ENCODE measurements at regions not wholly inside any gene's neighbourhood (a gene's known extent, or its start where the extent isn't known, plus 50 kb on each side); places are given as distances from the start of the nearest gene placed in this dataset.

- DNase-seq (ENCODE audit: low read depth in 2 of 2) = no peak
These were observed 50.6 kb upstream of the IL6 start for GRCh38 chr7:22676385-22676784.

- no peak for DNase-seq (ENCODE audit: low read depth in 2 of 2)
These were observed 51.1 kb upstream of the IL6 start for GRCh38 chr7:22675917-22676343.

GRCh38 chr7:22675421-22675820, 51.6 kb upstream of the IL6 start:
- DNase-seq (ENCODE audit: low read depth in 2 of 2) = no peak

GRCh38 chr7:22672846-22673680, 53.9 kb upstream of the IL6 start:
- DNase-seq (ENCODE audit: low read depth in 2 of 2) = no peak

GRCh38 chr7:22671177-22671879, 55.7 kb upstream of the IL6 start:
- no peak for DNase-seq (ENCODE audit: low read depth in 2 of 2)

GRCh38 chr7:22670422-22670815, 56.6 kb upstream of the IL6 start:
- no peak for DNase-seq (ENCODE audit: low read depth in 2 of 2)

- DNase-seq (ENCODE audit: low read depth in 2 of 2) = no peak
These were observed 57.1 kb upstream of the IL6 start for GRCh38 chr7:22669692-22670421.

- DNase-seq (ENCODE audit: low read depth in 2 of 2) = no peak
These were observed 58.0 kb upstream of the IL6 start for GRCh38 chr7:22668971-22669401.

- DNase-seq (ENCODE audit: low read depth in 2 of 2) = no peak
These were observed 59.3 kb upstream of the IL6 start for GRCh38 chr7:22667562-22668239.

GRCh38 chr7:22667187-22667561, 59.8 kb upstream of the IL6 start:
- DNase-seq (ENCODE audit: low read depth in 2 of 2) = no peak

GRCh38 chr7:22666732-22667131, 60.3 kb upstream of the IL6 start:
- no peak for DNase-seq (ENCODE audit: low read depth in 2 of 2)

- DNase-seq (ENCODE audit: low read depth in 2 of 2) = no peak
These were observed 61.1 kb upstream of the IL6 start for GRCh38 chr7:22665923-22666322.

GRCh38 chr7:22664988-22665798, 61.8 kb upstream of the IL6 start:
- DNase-seq (ENCODE audit: low read depth in 2 of 2) = no peak

GRCh38 chr7:22663721-22664120, 63.3 kb upstream of the IL6 start:
- DNase-seq (ENCODE audit: low read depth in 2 of 2) = no peak

GRCh38 chr7:22663357-22663718, 63.7 kb upstream of the IL6 start:
- no peak for DNase-seq (ENCODE audit: low read depth in 2 of 2)

GRCh38 chr7:22662556-22663356, 64.2 kb upstream of the IL6 start:
- no peak for DNase-seq (ENCODE audit: low read depth in 2 of 2)

GRCh38 chr7:22662036-22662435, 65.0 kb upstream of the IL6 start:
- no peak for DNase-seq (ENCODE audit: low read depth in 2 of 2)

- no peak for DNase-seq (ENCODE audit: low read depth in 2 of 2)
These were observed 66.3 kb upstream of the IL6 start for GRCh38 chr7:22660732-22661131.

GRCh38 chr7:22660293-22660692, 66.7 kb upstream of the IL6 start:
- DNase-seq (ENCODE audit: low read depth in 2 of 2) = no peak

GRCh38 chr7:22659741-22660140, 67.3 kb upstream of the IL6 start:
- DNase-seq (ENCODE audit: low read depth in 2 of 2) = no peak
